Colonic mucosa (tissue), 4 donors: ENCODE measurements at regions not wholly inside any gene's neighbourhood (a gene's known extent, or its start where the extent isn't known, plus 50 kb on each side); places are given as distances from the start of the nearest gene placed in this dataset.

Source experiments
- DNase-seq: peaks from one replicate; pipeline ENCODE4 v3.0.0-alpha.2; 2020
- H3K27ac ChIP-seq: fragments of 200-600 bp; one replicate; pipeline ENCODE4 v1.8.0; 2021
- H3K27me3 ChIP-seq: fragments of 200-600 bp; one replicate; pipeline ENCODE4 v1.8.0; 2021
- H3K36me3 ChIP-seq: fragments of 200-600 bp; one replicate; pipeline ENCODE4 v1.8.0; 2021
- H3K4me1 ChIP-seq: fragments of 200-600 bp; one replicate; pipeline ENCODE4 v1.8.0; 2021; ENCODE audit warnings: mild to moderate bottlenecking
- H3K4me3 ChIP-seq: fragments of 200-600 bp; one replicate; pipeline ENCODE4 v1.8.0; 2021
- H3K9ac ChIP-seq, 2 donors: one replicate each; pipeline ENCODE4 v1.7.0; 2013; ENCODE audit warnings: control low read depth in 2 of 2, low read depth in 2 of 2, low read length in 2 of 2
- H3K9me3 ChIP-seq: fragments of 200-600 bp; one replicate; pipeline ENCODE4 v1.8.0; 2021
- intact Hi-C: fragments of 100-400 bp; cut with DNase I; formaldehyde crosslinking; loops from one replicate; pipeline ENCODE4 v1.14.1; 2022
- TF ChIP-seq, protein P1 (sequence below): fragments of 200-600 bp; IDR thresholded peaks from one replicate; pipeline ENCODE4 v1.8.0; 2022; ENCODE audit warnings: antibody characterized with exemption, mild to moderate bottlenecking
- donor health status: healthy.
- donor health status: DM: no; HTN: no; CAD: no.
- donor health status: DM: no; HTN: no; CAD: no.

DNA sequence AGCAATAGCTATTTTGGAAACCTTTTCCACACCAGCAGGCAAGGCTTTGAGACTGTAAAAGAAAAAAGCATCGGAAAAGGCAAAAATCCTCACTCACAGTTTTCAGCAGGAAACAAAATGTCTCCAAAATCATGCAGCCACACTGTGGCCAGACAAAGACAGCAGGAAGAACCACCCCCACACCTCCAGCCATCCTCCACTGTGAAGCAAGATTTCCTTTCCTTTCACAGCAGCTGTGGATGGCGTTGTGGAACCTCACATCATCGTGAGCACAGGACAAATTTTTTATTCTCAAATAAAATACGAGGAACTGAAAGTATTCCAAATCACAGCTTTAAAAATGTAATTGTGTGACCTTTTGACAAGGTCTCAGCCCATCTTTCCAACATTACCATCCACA is 351.7 kb upstream of the NOCT start:
- TF ChIP-seq, protein P1, sequence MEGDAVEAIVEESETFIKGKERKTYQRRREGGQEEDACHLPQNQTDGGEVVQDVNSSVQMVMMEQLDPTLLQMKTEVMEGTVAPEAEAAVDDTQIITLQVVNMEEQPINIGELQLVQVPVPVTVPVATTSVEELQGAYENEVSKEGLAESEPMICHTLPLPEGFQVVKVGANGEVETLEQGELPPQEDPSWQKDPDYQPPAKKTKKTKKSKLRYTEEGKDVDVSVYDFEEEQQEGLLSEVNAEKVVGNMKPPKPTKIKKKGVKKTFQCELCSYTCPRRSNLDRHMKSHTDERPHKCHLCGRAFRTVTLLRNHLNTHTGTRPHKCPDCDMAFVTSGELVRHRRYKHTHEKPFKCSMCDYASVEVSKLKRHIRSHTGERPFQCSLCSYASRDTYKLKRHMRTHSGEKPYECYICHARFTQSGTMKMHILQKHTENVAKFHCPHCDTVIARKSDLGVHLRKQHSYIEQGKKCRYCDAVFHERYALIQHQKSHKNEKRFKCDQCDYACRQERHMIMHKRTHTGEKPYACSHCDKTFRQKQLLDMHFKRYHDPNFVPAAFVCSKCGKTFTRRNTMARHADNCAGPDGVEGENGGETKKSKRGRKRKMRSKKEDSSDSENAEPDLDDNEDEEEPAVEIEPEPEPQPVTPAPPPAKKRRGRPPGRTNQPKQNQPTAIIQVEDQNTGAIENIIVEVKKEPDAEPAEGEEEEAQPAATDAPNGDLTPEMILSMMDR = no peak
- Histone ChIP-seq H3K4me3 (no peak overlapping the region), H3K9me3 (no peaks in the 10 kb centered on the region), H3K36me3 (no peaks in the 10 kb centered on the region), H3K27ac (no peak overlapping the region), H3K9ac (no peak overlapping the region), H3K27me3 (no peaks in the 10 kb centered on the region), H3K4me1 (no peaks in the 10 kb centered on the region)
- no peak for DNase-seq
- intact Hi-C loops = no loop called here

DNA sequence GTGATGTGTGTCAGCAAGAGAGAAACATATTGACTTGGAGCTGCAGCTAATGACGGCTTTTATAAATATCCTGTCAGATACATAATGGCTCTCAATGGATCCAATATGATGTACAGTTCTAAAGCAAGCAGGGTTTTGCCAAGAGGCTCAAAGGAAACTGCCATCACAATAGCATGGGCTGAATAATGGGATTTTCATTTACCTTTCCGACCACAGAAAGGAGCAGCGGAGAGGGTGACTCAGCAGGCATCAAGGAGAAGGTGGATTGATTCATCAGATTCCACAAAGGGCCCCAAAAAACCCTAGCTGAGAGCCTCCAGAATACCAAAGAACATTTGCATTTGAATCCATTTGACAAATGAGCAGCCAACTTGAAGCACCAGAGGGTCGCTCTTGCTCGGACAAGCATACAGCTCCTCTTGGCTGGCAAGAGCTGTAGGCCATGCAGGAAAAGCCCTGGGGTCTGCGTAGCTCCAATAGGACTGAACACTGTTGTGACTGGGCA is 355.7 kb upstream of the NOCT start:
- TF ChIP-seq, protein P1 = no peak
- Histone ChIP-seq H3K4me3 (no peak overlapping the region), H3K9ac (no peak overlapping the region), H3K4me1 (no peaks in the 10 kb centered on the region), H3K27ac (no peak overlapping the region), H3K36me3 (no peaks in the 10 kb centered on the region), H3K27me3 (no peaks in the 10 kb centered on the region), H3K9me3 (no peaks in the 10 kb centered on the region)
- intact Hi-C loops = no loop called here
- DNase-seq = no peak

GRCh38 chr4:138659037-138659811 is 356.4 kb upstream of the NOCT start:
- no peak for DNase-seq
- Histone ChIP-seq H3K9ac (no peak overlapping the region), H3K9me3 (no peaks in the 10 kb centered on the region), H3K36me3 (no peaks in the 10 kb centered on the region), H3K27ac (no peak overlapping the region), H3K27me3 (no peaks in the 10 kb centered on the region), H3K4me1 (no peaks in the 10 kb centered on the region), H3K4me3 (no peak overlapping the region)
- intact Hi-C loops = no loop called here
- TF ChIP-seq, protein P1 = no peak

DNA sequence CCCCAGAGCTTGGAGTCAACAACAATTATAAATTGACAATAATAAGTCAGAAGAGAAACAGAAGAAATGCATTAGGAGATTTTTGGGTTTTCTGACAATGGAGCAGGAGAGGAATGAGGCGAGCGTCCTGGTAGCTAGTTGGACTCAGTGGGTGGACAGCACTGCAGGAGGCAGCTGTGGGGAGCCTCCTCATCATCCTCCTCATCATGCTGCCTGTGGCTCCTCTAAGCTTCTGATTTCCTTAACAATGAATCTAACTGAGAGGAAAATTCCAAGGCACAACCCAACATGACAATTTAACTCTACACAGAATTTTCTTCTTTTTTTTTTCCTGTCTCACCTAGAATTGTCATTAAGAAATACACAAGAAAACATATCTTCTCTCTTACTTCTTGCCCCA is 357.1 kb upstream of the NOCT start:
- Histone ChIP-seq H3K27me3 (no peaks in the 10 kb centered on the region), H3K9ac (no peak overlapping the region), H3K4me1 (no peaks in the 10 kb centered on the region), H3K27ac (no peak overlapping the region), H3K4me3 (no peak overlapping the region), H3K9me3 (no peaks in the 10 kb centered on the region), H3K36me3 (no peaks in the 10 kb centered on the region)
- TF ChIP-seq, protein P1 = no peak
- DNase-seq = no peak
- intact Hi-C loops = no loop called here

GRCh38 chr4:138656990-138657389 is 358.6 kb upstream of the NOCT start:
- intact Hi-C loops = no loop called here
- TF ChIP-seq, protein P1 = no peak
- H3K27me3 ChIP-seq = no peaks in the 10 kb centered on the region

More at GRCh38 chr4:138656990-138657389, 358.6 kb upstream of the NOCT start:
- H3K9me3 ChIP-seq = no peaks in the 10 kb centered on the region
- no peak overlapping the region for H3K4me3 ChIP-seq
- no peak overlapping the region for H3K27ac ChIP-seq
- DNase-seq = no peak
- H3K4me1 ChIP-seq = no peaks in the 10 kb centered on the region
- no peak overlapping the region for H3K9ac ChIP-seq
- H3K36me3 ChIP-seq = no peaks in the 10 kb centered on the region
